ENCODE measurements at regions not wholly inside any gene's neighbourhood (a gene's known extent, or its start where the extent isn't known, plus 50 kb on each side); places are given as distances from the start of the nearest gene placed in this dataset.
"Not testable (repeated sequence)": the region's sequence is repeated elsewhere in the genome, so short reads cannot be mapped to it uniquely, and the experiment has no call there.

GRCh38 chr6:115575285-115575684 lies 485.4 kb downstream of the FRK start:
- no peak overlapping the region for H3K27ac Mint-ChIP-seq
- no peaks in the 10 kb centered on the region for H3K27me3 Mint-ChIP-seq
- ATAC-seq (ENCODE audit: low read depth) (no peak), DNase-seq (ENCODE audit: low spot score in 2 of 2) (no peak)
- H3K4me1 Mint-ChIP-seq = no peaks in the 10 kb centered on the region
- no peak overlapping the region for H3K4me3 Mint-ChIP-seq
- H3K9me3 Mint-ChIP-seq = peaks cover 2% of the 10 kb centered on the region
- H3K36me3 Mint-ChIP-seq = no peaks in the 10 kb centered on the region

DNA sequence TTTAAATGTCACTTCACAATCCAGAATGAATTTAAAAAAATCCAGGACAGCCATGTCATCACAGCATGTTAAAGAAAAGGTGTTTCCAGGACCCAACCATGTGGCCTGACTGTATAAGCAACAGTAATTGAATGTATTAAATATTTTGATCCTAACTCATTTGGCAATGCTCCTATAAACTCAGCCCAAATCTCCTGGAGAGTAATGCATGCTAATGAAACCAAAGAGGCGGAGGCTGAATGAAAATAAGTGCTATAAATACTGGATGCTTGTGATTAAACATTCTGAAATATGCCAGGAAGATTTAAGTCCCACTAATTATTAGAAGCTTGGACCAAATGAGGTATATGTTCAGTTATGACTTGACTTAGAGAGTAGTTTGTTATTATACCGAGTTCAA lies 486.8 kb downstream of the FRK start:
- H3K36me3 Mint-ChIP-seq = no peaks in the 10 kb centered on the region
- H3K9me3 Mint-ChIP-seq = peaks cover 2% of the 10 kb centered on the region
- no peak overlapping the region for H3K4me3 Mint-ChIP-seq
- no peak overlapping the region for H3K27ac Mint-ChIP-seq
- H3K4me1 Mint-ChIP-seq = no peaks in the 10 kb centered on the region
- H3K27me3 Mint-ChIP-seq = no peaks in the 10 kb centered on the region
- DNase-seq (ENCODE audit: low spot score in 2 of 2) (no peak), ATAC-seq (ENCODE audit: low read depth) (no peak)

GRCh38 chr6:115570331-115570730 lies 490.4 kb downstream of the FRK start:
- H3K9me3 Mint-ChIP-seq = peaks cover 2% of the 10 kb centered on the region
- ATAC-seq (ENCODE audit: low read depth) (no peak), DNase-seq (ENCODE audit: low spot score in 2 of 2) (no peak)
- no peaks in the 10 kb centered on the region for H3K4me1 Mint-ChIP-seq
- no peak overlapping the region for H3K4me3 Mint-ChIP-seq
- H3K27me3 Mint-ChIP-seq = no peaks in the 10 kb centered on the region
- no peak overlapping the region for H3K27ac Mint-ChIP-seq
- H3K36me3 Mint-ChIP-seq = no peaks in the 10 kb centered on the region

GRCh38 chr6:115554060-115554459 lies 506.6 kb downstream of the FRK start:
- no peak overlapping the region for H3K4me3 Mint-ChIP-seq
- H3K36me3 Mint-ChIP-seq = no peaks in the 10 kb centered on the region
- no peak overlapping the region for H3K27ac Mint-ChIP-seq
- ATAC-seq (ENCODE audit: low read depth) = no peak
- no peaks in the 10 kb centered on the region for H3K9me3 Mint-ChIP-seq
- no peak for DNase-seq (ENCODE audit: low spot score in 2 of 2)
- H3K27me3 Mint-ChIP-seq = no peaks in the 10 kb centered on the region
- H3K4me1 Mint-ChIP-seq = no peaks in the 10 kb centered on the region

- no peaks in the 10 kb centered on the region for H3K36me3 Mint-ChIP-seq
- peaks cover 2% of the 10 kb centered on the region for H3K9me3 Mint-ChIP-seq
- H3K4me1 Mint-ChIP-seq = no peaks in the 10 kb centered on the region
- no peaks in the 10 kb centered on the region for H3K27me3 Mint-ChIP-seq
- no peak overlapping the region for H3K27ac Mint-ChIP-seq
- no peak for ATAC-seq (ENCODE audit: low read depth)
- H3K4me3 Mint-ChIP-seq = no peak overlapping the region
- no peak for DNase-seq (ENCODE audit: low spot score in 2 of 2)
Measured at GRCh38 chr6:115551527-115551926, 509.2 kb downstream of the FRK start.

DNA sequence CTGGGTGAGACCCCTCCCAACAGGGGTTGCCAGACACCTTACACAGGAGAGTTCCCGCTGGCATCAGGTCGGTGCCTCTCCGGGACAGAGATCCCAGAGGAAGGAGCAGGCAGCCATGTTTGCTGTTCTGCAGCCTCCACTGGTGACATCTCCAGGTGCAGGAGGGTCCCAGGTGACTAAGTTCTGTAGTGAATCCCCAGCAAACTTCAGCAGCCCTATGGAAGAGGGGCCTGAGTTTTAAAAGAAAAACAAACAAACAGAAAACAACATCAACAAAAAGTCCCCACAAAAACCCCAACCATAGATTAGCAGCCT lies 515.1 kb downstream of the FRK start:
- ATAC-seq (ENCODE audit: low read depth) (no peak), DNase-seq (ENCODE audit: low spot score in 2 of 2) (no peak)
- Mint-ChIP-seq H3K36me3 (no peaks in the 10 kb centered on the region), H3K27ac (no peak overlapping the region), H3K9me3 (peaks cover 3% of the 10 kb centered on the region), H3K4me3 (no peak overlapping the region), H3K4me1 (no peaks in the 10 kb centered on the region), H3K27me3 (no peaks in the 10 kb centered on the region)

GRCh38 chr6:115544765-115545671 lies 515.7 kb downstream of the FRK start:
- Mint-ChIP-seq H3K4me3 (no peak overlapping the region), H3K36me3 (no peaks in the 10 kb centered on the region), H3K4me1 (no peaks in the 10 kb centered on the region), H3K27me3 (no peaks in the 10 kb centered on the region), H3K9me3 (peaks cover 3% of the 10 kb centered on the region), H3K27ac (no peak overlapping the region)
- DNase-seq (ENCODE audit: low spot score in 2 of 2) (no peak), ATAC-seq (ENCODE audit: low read depth) (no peak)

DNA sequence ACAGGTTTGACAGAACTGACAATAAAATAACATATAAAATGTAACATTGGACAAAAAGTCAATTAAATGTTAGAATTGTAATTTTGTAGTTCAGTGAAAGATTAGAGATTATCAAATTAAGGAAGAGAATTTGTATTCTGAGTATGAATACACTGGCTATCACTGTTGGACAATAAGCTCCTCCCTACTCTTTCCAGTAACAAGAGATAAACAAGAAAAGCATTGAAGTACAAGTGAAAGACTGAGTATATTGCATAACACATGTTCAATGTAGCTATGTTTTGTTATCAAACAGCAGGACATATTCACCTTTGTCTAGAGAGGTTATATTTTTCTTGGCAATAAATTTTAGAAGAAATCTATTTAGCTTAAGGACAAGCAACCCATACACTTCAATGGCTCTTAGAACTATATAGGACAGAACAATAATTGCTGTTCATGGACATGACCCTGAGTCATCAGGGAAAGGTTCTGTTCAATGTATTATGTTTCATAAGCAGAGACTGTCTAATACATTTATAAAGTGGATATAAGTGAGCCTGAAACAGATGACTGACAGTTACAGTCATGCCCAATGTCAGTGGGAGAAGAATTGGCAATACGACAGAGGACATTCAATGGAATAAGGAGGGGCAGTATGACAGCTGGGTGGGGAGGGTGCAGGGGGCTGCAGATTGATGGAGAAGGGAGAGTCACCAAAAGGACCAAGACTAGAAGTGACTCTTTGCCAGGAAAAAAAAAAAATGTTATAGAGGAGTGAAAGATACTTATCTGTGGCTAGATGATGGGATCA lies 520.4 kb downstream of the FRK start:
- no peak for DNase-seq (ENCODE audit: low spot score in 2 of 2)
- Mint-ChIP-seq H3K4me1 (no peaks in the 10 kb centered on the region), H3K27me3 (no peaks in the 10 kb centered on the region), H3K9me3 (peaks cover 3% of the 10 kb centered on the region), H3K27ac (no peak overlapping the region), H3K36me3 (no peaks in the 10 kb centered on the region), H3K4me3 (no peak overlapping the region)
- no peak for ATAC-seq (ENCODE audit: low read depth)

DNA sequence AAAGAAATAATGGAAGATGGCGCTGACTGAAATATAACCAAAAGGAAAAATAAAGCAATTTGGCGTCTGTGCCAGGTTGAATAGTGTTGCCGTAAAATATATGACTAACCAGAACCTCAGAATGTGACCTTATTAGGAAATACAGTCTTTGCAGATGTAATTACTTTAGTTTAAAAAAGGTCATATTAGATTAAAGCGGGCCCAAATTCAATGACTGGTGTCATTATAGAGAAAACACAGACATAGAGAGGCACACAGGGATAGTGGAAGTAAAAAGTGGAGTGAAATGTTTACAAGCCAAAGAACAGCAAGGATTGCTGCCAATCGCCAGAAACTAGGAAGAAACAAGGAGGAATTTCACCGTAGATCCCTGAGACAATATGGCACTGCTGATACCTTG lies 521.2 kb downstream of the FRK start:
- H3K9me3 Mint-ChIP-seq = peaks cover 4% of the 10 kb centered on the region
- H3K27me3 Mint-ChIP-seq = no peaks in the 10 kb centered on the region
- no peaks in the 10 kb centered on the region for H3K36me3 Mint-ChIP-seq
- no peak for ATAC-seq (ENCODE audit: low read depth)
- H3K27ac Mint-ChIP-seq = no peak overlapping the region
- H3K4me1 Mint-ChIP-seq = no peaks in the 10 kb centered on the region
- H3K4me3 Mint-ChIP-seq = no peak overlapping the region
- no peak for DNase-seq (ENCODE audit: low spot score in 2 of 2)

DNA sequence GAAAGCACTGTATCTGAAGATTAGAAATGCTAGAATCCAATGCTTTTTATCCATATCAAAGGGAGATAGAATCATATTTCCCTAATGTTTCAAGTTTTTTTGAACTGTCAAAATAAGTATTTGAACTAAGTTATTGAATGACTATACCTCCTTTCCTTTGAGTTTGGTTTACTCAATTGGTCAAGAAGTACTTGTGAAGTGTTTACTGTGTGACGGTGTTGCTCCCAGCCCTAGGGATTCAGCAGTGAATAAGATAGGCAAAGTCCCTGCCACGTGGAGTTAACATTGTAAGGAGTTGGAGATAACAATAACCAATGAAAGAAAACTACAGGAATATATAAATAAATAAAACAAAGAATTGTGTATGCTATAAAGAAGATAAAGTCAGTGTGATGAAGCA lies 535.9 kb downstream of the FRK start:
- no peaks in the 10 kb centered on the region for H3K36me3 Mint-ChIP-seq
- no peak for ATAC-seq (ENCODE audit: low read depth)
- no peak overlapping the region for H3K27ac Mint-ChIP-seq
- no peak for DNase-seq (ENCODE audit: low spot score in 2 of 2)
- no peaks in the 10 kb centered on the region for H3K27me3 Mint-ChIP-seq
- H3K4me1 Mint-ChIP-seq = no peaks in the 10 kb centered on the region
- peaks cover 6% of the 10 kb centered on the region for H3K9me3 Mint-ChIP-seq
- H3K4me3 Mint-ChIP-seq = no peak overlapping the region

DNA sequence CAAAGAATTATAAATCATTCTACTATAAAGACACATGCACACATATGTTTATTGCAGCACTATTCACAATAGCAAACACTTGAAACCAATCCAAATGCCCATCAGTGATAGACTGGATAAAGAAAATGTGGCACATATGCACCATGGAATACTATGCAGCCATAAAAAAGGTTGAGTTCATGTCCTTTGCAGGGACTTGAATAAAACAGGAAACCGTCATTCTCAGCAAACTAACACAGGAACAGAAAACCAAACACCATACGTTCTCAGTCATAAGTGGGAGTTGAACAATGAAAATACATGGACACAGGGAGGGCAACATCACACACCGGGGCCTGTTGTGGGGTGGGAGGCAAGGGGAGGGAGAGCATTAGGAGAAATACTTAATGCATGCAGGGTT lies 538.9 kb downstream of the FRK start:
- not testable (repeated sequence) for H3K4me3 Mint-ChIP-seq; H3K27ac Mint-ChIP-seq; H3K4me1 Mint-ChIP-seq; ATAC-seq (ENCODE audit: low read depth); DNase-seq (ENCODE audit: low spot score in 2 of 2); H3K36me3 Mint-ChIP-seq; H3K27me3 Mint-ChIP-seq
- peaks cover 11% of the 10 kb centered on the region for H3K9me3 Mint-ChIP-seq

- ATAC-seq (ENCODE audit: low read depth) (no peak), DNase-seq (ENCODE audit: low spot score in 2 of 2) (no peak)
- Mint-ChIP-seq H3K4me3 (no peak overlapping the region), H3K4me1 (no peaks in the 10 kb centered on the region), H3K27ac (no peak overlapping the region), H3K36me3 (no peaks in the 10 kb centered on the region), H3K27me3 (no peaks in the 10 kb centered on the region), H3K9me3 (peaks cover 11% of the 10 kb centered on the region)
Measured at GRCh38 chr6:115514656-115515055, 546.0 kb downstream of the FRK start.

GRCh38 chr6:115512923-115513322 lies 547.8 kb downstream of the FRK start:
- H3K4me1 Mint-ChIP-seq = no peaks in the 10 kb centered on the region
- DNase-seq (ENCODE audit: low spot score in 2 of 2) (no peak), ATAC-seq (ENCODE audit: low read depth) (no peak)
- no peak overlapping the region for H3K4me3 Mint-ChIP-seq
- no peak overlapping the region for H3K27ac Mint-ChIP-seq
- peaks cover 5% of the 10 kb centered on the region for H3K9me3 Mint-ChIP-seq
- H3K27me3 Mint-ChIP-seq = no peaks in the 10 kb centered on the region
- no peaks in the 10 kb centered on the region for H3K36me3 Mint-ChIP-seq

DNA sequence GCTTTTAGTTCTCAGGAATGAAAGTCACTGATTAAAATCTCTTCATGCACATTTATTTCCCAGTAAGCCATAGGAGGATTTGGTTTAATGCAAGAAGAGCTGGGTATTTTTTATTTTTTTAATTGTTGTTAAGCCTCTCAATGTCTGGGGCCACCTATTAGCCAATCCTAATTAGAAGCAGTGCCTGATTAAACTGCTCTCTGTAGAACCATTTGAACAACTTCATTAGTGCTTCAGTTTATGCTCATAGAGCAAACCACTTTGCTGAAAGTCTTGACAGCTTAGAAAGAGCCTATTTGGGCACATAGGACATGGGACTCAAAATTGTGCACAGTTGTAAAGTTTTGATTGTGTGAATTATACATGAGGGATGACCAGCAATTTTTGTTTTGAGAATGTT lies 548.9 kb downstream of the FRK start:
- DNase-seq (ENCODE audit: low spot score in 2 of 2) = no peak
- H3K27ac Mint-ChIP-seq = no peak overlapping the region
- no peak overlapping the region for H3K4me3 Mint-ChIP-seq
- H3K27me3 Mint-ChIP-seq = no peaks in the 10 kb centered on the region
- peaks cover 4% of the 10 kb centered on the region for H3K9me3 Mint-ChIP-seq
- H3K4me1 Mint-ChIP-seq = no peaks in the 10 kb centered on the region
- H3K36me3 Mint-ChIP-seq = no peaks in the 10 kb centered on the region
- no peak for ATAC-seq (ENCODE audit: low read depth)

DNA sequence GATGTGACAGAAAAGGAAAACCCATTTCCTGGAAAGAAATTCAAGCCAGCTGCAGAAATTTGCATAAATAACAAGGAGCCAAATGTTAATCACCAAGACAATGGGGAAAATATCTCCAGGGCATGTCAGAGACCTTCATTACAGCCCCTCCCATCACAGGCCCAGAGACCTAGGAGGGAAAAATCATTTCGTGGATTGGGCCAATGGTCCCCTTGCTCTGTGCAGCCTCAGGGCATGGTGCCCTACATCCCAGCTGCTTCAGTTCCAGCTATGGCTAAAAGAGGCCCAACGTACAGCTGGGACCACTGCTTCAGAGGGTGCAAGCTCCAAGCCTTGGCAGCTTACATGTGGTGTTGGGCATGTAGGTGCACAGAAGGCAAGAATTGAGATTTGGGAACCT lies 558.3 kb downstream of the FRK start:
- H3K27me3 Mint-ChIP-seq; H3K4me3 Mint-ChIP-seq; H3K9me3 Mint-ChIP-seq; DNase-seq (ENCODE audit: low spot score in 2 of 2); H3K27ac Mint-ChIP-seq; ATAC-seq (ENCODE audit: low read depth); H3K36me3 Mint-ChIP-seq; H3K4me1 Mint-ChIP-seq: not testable (repeated sequence)

All from memory B cell (primary cell).